ENCODE measurements at regions not wholly inside any gene's neighbourhood (a gene's known extent, or its start where the extent isn't known, plus 50 kb on each side); places are given as distances from the start of the nearest gene placed in this dataset.
"Not testable (repeated sequence)": the region's sequence is repeated elsewhere in the genome, so short reads cannot be mapped to it uniquely, and the experiment has no call there.

- Mint-ChIP-seq H3K4me3 (ENCODE audit: low read depth) (peak overlapping the region; percentile 88), H3K27me3 (ENCODE audit: low read depth) (no peaks in the 10 kb centered on the region), H3K36me3 (ENCODE audit: low read depth) (peaks cover 97% of the 10 kb centered on the region), H3K27ac (peak overlapping the region; percentile 90), H3K4me1 (ENCODE audit: low read depth) (peaks cover 56% of the 10 kb centered on the region), H3K9me3 (no peaks in the 10 kb centered on the region)
- DNase-seq (ENCODE audit: low spot score), result no peak
- intact Hi-C loops (cut with micrococcal nuclease), result loop anchor here (10.0 kb wide), 2 partner anchors 278 to 378 kb away; no protein-coding TSS in a partner anchor
Measured at GRCh38 chr14:22502551-22502950, 86.5 kb downstream of the DAD1 start.

- peaks cover 97% of the 10 kb centered on the region for H3K36me3 Mint-ChIP-seq (ENCODE audit: low read depth)
- intact Hi-C loops (cut with micrococcal nuclease), result loop anchor here (10.0 kb wide), 2 partner anchors 277 to 377 kb away; no protein-coding TSS in a partner anchor
- H3K9me3 Mint-ChIP-seq, result no peaks in the 10 kb centered on the region
- peak overlapping the region; percentile 90 for H3K27ac Mint-ChIP-seq
- DNase-seq (ENCODE audit: low spot score), result no peak
- peak overlapping the region; percentile 88 for H3K4me3 Mint-ChIP-seq (ENCODE audit: low read depth)
- no peaks in the 10 kb centered on the region for H3K27me3 Mint-ChIP-seq (ENCODE audit: low read depth)
- peaks cover 58% of the 10 kb centered on the region for H3K4me1 Mint-ChIP-seq (ENCODE audit: low read depth)
Measured at GRCh38 chr14:22502007-22502406, 87.0 kb downstream of the DAD1 start.

- Mint-ChIP-seq H3K27me3 (ENCODE audit: low read depth) (no peaks in the 10 kb centered on the region), H3K4me1 (ENCODE audit: low read depth) (peaks cover 55% of the 10 kb centered on the region), H3K9me3 (no peaks in the 10 kb centered on the region), H3K27ac (peak overlapping the region; percentile 98), H3K36me3 (ENCODE audit: low read depth) (peaks cover 97% of the 10 kb centered on the region), H3K4me3 (ENCODE audit: low read depth) (peak overlapping the region; percentile 88)
- intact Hi-C loops (cut with micrococcal nuclease), result loop anchor here (10.0 kb wide), 2 partner anchors 276 to 376 kb away; no protein-coding TSS in a partner anchor
- no peak for DNase-seq (ENCODE audit: low spot score)
Measured at GRCh38 chr14:22500954-22501726, 87.9 kb downstream of the DAD1 start.

- Mint-ChIP-seq H3K4me1 (ENCODE audit: low read depth) (peaks cover 50% of the 10 kb centered on the region), H3K27ac (peak overlapping the region; percentile 98), H3K27me3 (ENCODE audit: low read depth) (no peaks in the 10 kb centered on the region), H3K36me3 (ENCODE audit: low read depth) (peaks cover 97% of the 10 kb centered on the region), H3K9me3 (no peaks in the 10 kb centered on the region), H3K4me3 (ENCODE audit: low read depth) (peak overlapping the region; percentile 88)
- DNase-seq (ENCODE audit: low spot score), result no peak
- intact Hi-C loops (cut with micrococcal nuclease), result loop anchor here (10.0 kb wide), 2 partner anchors 276 to 376 kb away; no protein-coding TSS in a partner anchor
Measured at GRCh38 chr14:22500525-22500924, 88.5 kb downstream of the DAD1 start.

GRCh38 chr14:22497671-22498093, 91.3 kb downstream of the DAD1 start:
- Mint-ChIP-seq H3K9me3 (no peaks in the 10 kb centered on the region), H3K36me3 (ENCODE audit: low read depth) (peaks cover 100% of the 10 kb centered on the region), H3K27ac (peak overlapping the region; percentile 98), H3K4me3 (ENCODE audit: low read depth) (peak overlapping the region; percentile 88), H3K4me1 (ENCODE audit: low read depth) (peaks cover 46% of the 10 kb centered on the region), H3K27me3 (ENCODE audit: low read depth) (no peaks in the 10 kb centered on the region)
- no peak for DNase-seq (ENCODE audit: low spot score)
- intact Hi-C loops (cut with micrococcal nuclease), result no loop called here

- intact Hi-C loops (cut with micrococcal nuclease), result no loop called here
- Mint-ChIP-seq H3K36me3 (ENCODE audit: low read depth) (peaks cover 99% of the 10 kb centered on the region), H3K9me3 (no peaks in the 10 kb centered on the region), H3K27me3 (ENCODE audit: low read depth) (no peaks in the 10 kb centered on the region), H3K4me1 (ENCODE audit: low read depth) (peaks cover 43% of the 10 kb centered on the region), H3K4me3 (ENCODE audit: low read depth) (peak overlapping the region; percentile 88), H3K27ac (peak overlapping the region; percentile 98)
- DNase-seq (ENCODE audit: low spot score), result no peak
Measured at GRCh38 chr14:22497144-22497423, 91.9 kb downstream of the DAD1 start.

- H3K36me3 Mint-ChIP-seq (ENCODE audit: low read depth), result peaks cover 95% of the 10 kb centered on the region
- H3K4me3 Mint-ChIP-seq (ENCODE audit: low read depth), result peak overlapping the region; percentile 88
- H3K27ac Mint-ChIP-seq, result peak overlapping the region; percentile 98
- intact Hi-C loops (cut with micrococcal nuclease), result no loop called here
- H3K4me1 Mint-ChIP-seq (ENCODE audit: low read depth), result peaks cover 52% of the 10 kb centered on the region
- no peaks in the 10 kb centered on the region for H3K27me3 Mint-ChIP-seq (ENCODE audit: low read depth)
- no peak for DNase-seq (ENCODE audit: low spot score)
- H3K9me3 Mint-ChIP-seq, result no peaks in the 10 kb centered on the region
Measured at GRCh38 chr14:22494486-22495135, 94.4 kb downstream of the DAD1 start.

GRCh38 chr14:22493753-22494152, 95.3 kb downstream of the DAD1 start:
- H3K27me3 Mint-ChIP-seq (ENCODE audit: low read depth), result no peaks in the 10 kb centered on the region
- H3K9me3 Mint-ChIP-seq, result no peaks in the 10 kb centered on the region
- DNase-seq (ENCODE audit: low spot score), result no peak
- intact Hi-C loops (cut with micrococcal nuclease), result loop anchor here (2.0 kb wide), 1 partner anchor 13 kb away; no protein-coding TSS in a partner anchor
- peak overlapping the region; percentile 98 for H3K27ac Mint-ChIP-seq
- peak overlapping the region; percentile 88 for H3K4me3 Mint-ChIP-seq (ENCODE audit: low read depth)
- peaks cover 44% of the 10 kb centered on the region for H3K4me1 Mint-ChIP-seq (ENCODE audit: low read depth)
- peaks cover 93% of the 10 kb centered on the region for H3K36me3 Mint-ChIP-seq (ENCODE audit: low read depth)

- Mint-ChIP-seq H3K9me3 (no peaks in the 10 kb centered on the region), H3K27me3 (ENCODE audit: low read depth) (no peaks in the 10 kb centered on the region), H3K27ac (peak overlapping the region; percentile 98), H3K36me3 (ENCODE audit: low read depth) (peaks cover 93% of the 10 kb centered on the region), H3K4me1 (ENCODE audit: low read depth) (peaks cover 50% of the 10 kb centered on the region), H3K4me3 (ENCODE audit: low read depth) (peak overlapping the region; percentile 88)
- intact Hi-C loops (cut with micrococcal nuclease), result loop anchor here (2.0 kb wide), 1 partner anchor 14 kb away; no protein-coding TSS in a partner anchor
- DNase-seq (ENCODE audit: low spot score), result no peak
Measured at GRCh38 chr14:22492622-22493542, 96.1 kb downstream of the DAD1 start.

GRCh38 chr14:22491683-22492621, 97.1 kb downstream of the DAD1 start:
- peaks cover 92% of the 10 kb centered on the region for H3K36me3 Mint-ChIP-seq (ENCODE audit: low read depth)
- intact Hi-C loops (cut with micrococcal nuclease), result loop anchor here (2.0 kb wide), 1 partner anchor 15 kb away; no protein-coding TSS in a partner anchor
- H3K9me3 Mint-ChIP-seq, result no peaks in the 10 kb centered on the region
- no peak for DNase-seq (ENCODE audit: low spot score)
- peak overlapping the region; percentile 98 for H3K27ac Mint-ChIP-seq
- peaks cover 43% of the 10 kb centered on the region for H3K4me1 Mint-ChIP-seq (ENCODE audit: low read depth)
- H3K27me3 Mint-ChIP-seq (ENCODE audit: low read depth), result no peaks in the 10 kb centered on the region
- H3K4me3 Mint-ChIP-seq (ENCODE audit: low read depth), result peak overlapping the region; percentile 88

GRCh38 chr14:22491053-22491452, 98.0 kb downstream of the DAD1 start:
- Mint-ChIP-seq H3K4me3 (ENCODE audit: low read depth) (peak overlapping the region; percentile 88), H3K27ac (peak overlapping the region; percentile 98), H3K36me3 (ENCODE audit: low read depth) (peaks cover 90% of the 10 kb centered on the region), H3K4me1 (ENCODE audit: low read depth) (peaks cover 40% of the 10 kb centered on the region)
- H3K27me3 Mint-ChIP-seq (ENCODE audit: low read depth); DNase-seq (ENCODE audit: low spot score); intact Hi-C loops (cut with micrococcal nuclease); H3K9me3 Mint-ChIP-seq: not testable (repeated sequence)
